DOHH2 (cell line): ENCODE measurements at regions not wholly inside any gene's neighbourhood (a gene's known extent, or its start where the extent isn't known, plus 50 kb on each side); places are given as distances from the start of the nearest gene placed in this dataset.

Source experiments
- H3F3A ChIP-seq: fragments of 200-600 bp; sonication (generic), shearing (Covaris generic); 2 replicates; pipeline ENCODE4 v1.6.0; 2016; ENCODE audit warnings: antibody characterized with exemption, mild to moderate bottlenecking; ENCODE audit not compliant: control insufficient read depth, insufficient read depth
- H3K27ac ChIP-seq: fragments of 200-600 bp; sonication (generic); 2 replicates; pipeline ENCODE4 v1.5.1; 2014; ENCODE audit warnings: low read depth, mild to moderate bottlenecking, low read length, moderate library complexity
- H3K27me3 ChIP-seq: fragments of 200-600 bp; sonication (generic); 2 replicates; pipeline ENCODE4 v1.6.1; 2014; ENCODE audit warnings: mild to moderate bottlenecking, low read length, mixed read lengths; ENCODE audit not compliant: control insufficient read depth
- H3K36me3 ChIP-seq: fragments of 200-600 bp; sonication (generic); 2 replicates; pipeline ENCODE4 v1.6.1; 2014; ENCODE audit warnings: mild to moderate bottlenecking, low read length, moderate library complexity, mixed read lengths; ENCODE audit not compliant: control insufficient read depth
- H3K4me1 ChIP-seq: fragments of 200-600 bp; sonication (generic); 2 replicates; pipeline ENCODE4 v1.6.1; 2014; ENCODE audit warnings: mild to moderate bottlenecking, low read length, mixed read lengths; ENCODE audit not compliant: control insufficient read depth
- H3K4me2 ChIP-seq: fragments of 200-600 bp; sonication (generic); 2 replicates; pipeline ENCODE4 v1.6.0; 2014; ENCODE audit warnings: mild to moderate bottlenecking, low read length, moderate library complexity
- H3K4me3 ChIP-seq: fragments of 200-600 bp; sonication (generic); 2 replicates; pipeline ENCODE4 v1.5.1; 2014; ENCODE audit warnings: mild to moderate bottlenecking, low read length, mixed read lengths
- H3K79me2 ChIP-seq: fragments of 200-600 bp; sonication (generic); 2 replicates; pipeline ENCODE4 v1.6.1; 2014; ENCODE audit warnings: mild to moderate bottlenecking, low read length, mixed read lengths; ENCODE audit not compliant: control insufficient read depth
- H3K9me2 ChIP-seq: fragments of 200-600 bp; sonication (generic); replicated peaks from 2 replicates; pipeline ENCODE4 v1.6.1; 2014; ENCODE audit warnings: mild to moderate bottlenecking, low read length, mixed read lengths; ENCODE audit not compliant: control insufficient read depth
- H3K9me3 ChIP-seq: fragments of 200-600 bp; sonication (generic); 2 replicates; pipeline ENCODE4 v1.6.1; 2014; ENCODE audit warnings: antibody characterized with exemption, low read length, mixed read lengths; ENCODE audit not compliant: control insufficient read depth, insufficient read depth
- H4K20me1 ChIP-seq: fragments of 200-600 bp; sonication (generic); 2 replicates; pipeline ENCODE4 v1.6.0; 2014; ENCODE audit warnings: low read depth, mild to moderate bottlenecking, antibody characterized with exemption, low read length, moderate library complexity; ENCODE audit not compliant: control insufficient read depth, insufficient read depth
- EZH2phosphoT487 ChIP-seq: fragments of 200-600 bp; sonication (generic); IDR thresholded peaks from 2 replicates; pipeline ENCODE4 v1.6.1; 2017; ENCODE audit warnings: borderline replicate concordance, mild to moderate bottlenecking, antibody characterized with exemption, low read length, moderate library complexity, mixed read lengths
- TF ChIP-seq, protein P1 (sequence below): fragments of 200-600 bp; sonication (generic); IDR thresholded peaks from one replicate; pipeline ENCODE4 v1.5.1; 2014; ENCODE audit warnings: antibody characterized with exemption, mild to moderate bottlenecking, low read depth, low read length; ENCODE audit not compliant: poor library complexity, severe bottlenecking

DNA sequence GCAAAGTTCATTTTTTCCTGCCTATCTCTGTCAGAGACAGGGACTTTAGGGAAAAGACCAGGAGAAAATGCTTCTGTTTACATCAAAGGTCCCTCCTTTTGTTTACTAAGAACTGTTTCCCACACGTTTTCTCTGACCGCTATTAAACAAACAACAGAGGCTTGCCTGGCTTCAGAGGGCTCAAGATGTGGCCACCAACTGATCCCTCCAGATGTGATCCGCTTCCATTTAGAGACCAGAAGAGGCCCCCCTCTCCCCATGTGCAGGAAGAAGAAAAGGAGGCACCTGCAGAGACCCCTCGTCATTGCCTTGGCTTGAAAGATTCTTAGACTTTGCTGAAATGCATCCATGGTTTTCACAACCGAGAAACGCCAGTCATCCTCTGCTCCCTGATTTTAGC, 217.9 kb upstream of the PWP1 start:
- Histone ChIP-seq H3K36me3 (no peaks in the 10 kb centered on the region), H3K4me3 (no peak overlapping the region), H3K9me2 (no peaks in the 10 kb centered on the region), H3K9me3 (no peaks in the 10 kb centered on the region), H3K27ac (no peak overlapping the region), H3K4me2 (no peak overlapping the region), H3K27me3 (0 out of 2 replicates have a peak, but pooled peaks cover 3% of the 10 kb centered on the region), H3K4me1 (no peaks in the 10 kb centered on the region), H3K79me2 (no peaks in the 10 kb centered on the region), H4K20me1 (no peaks in the 10 kb centered on the region), H3F3A (no peaks in the 10 kb centered on the region)
- TF ChIP-seq, protein P1, sequence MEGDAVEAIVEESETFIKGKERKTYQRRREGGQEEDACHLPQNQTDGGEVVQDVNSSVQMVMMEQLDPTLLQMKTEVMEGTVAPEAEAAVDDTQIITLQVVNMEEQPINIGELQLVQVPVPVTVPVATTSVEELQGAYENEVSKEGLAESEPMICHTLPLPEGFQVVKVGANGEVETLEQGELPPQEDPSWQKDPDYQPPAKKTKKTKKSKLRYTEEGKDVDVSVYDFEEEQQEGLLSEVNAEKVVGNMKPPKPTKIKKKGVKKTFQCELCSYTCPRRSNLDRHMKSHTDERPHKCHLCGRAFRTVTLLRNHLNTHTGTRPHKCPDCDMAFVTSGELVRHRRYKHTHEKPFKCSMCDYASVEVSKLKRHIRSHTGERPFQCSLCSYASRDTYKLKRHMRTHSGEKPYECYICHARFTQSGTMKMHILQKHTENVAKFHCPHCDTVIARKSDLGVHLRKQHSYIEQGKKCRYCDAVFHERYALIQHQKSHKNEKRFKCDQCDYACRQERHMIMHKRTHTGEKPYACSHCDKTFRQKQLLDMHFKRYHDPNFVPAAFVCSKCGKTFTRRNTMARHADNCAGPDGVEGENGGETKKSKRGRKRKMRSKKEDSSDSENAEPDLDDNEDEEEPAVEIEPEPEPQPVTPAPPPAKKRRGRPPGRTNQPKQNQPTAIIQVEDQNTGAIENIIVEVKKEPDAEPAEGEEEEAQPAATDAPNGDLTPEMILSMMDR, result peak; percentile 11
- no peak for TF ChIP-seq EZH2phosphoT487

GRCh38 chr12:107468182-107468581, 217.4 kb upstream of the PWP1 start:
- Histone ChIP-seq H3K27ac (no peak overlapping the region), H3K27me3 (0 out of 2 replicates have a peak, but pooled peaks cover 3% of the 10 kb centered on the region), H3K79me2 (no peaks in the 10 kb centered on the region), H4K20me1 (no peaks in the 10 kb centered on the region), H3K4me3 (no peak overlapping the region), H3K4me1 (no peaks in the 10 kb centered on the region), H3K36me3 (no peaks in the 10 kb centered on the region), H3K4me2 (no peak overlapping the region), H3K9me2 (no peaks in the 10 kb centered on the region), H3K9me3 (no peaks in the 10 kb centered on the region), H3F3A (no peaks in the 10 kb centered on the region)
- TF ChIP-seq EZH2phosphoT487, result no peak
- TF ChIP-seq, protein P1, result no peak

DNA sequence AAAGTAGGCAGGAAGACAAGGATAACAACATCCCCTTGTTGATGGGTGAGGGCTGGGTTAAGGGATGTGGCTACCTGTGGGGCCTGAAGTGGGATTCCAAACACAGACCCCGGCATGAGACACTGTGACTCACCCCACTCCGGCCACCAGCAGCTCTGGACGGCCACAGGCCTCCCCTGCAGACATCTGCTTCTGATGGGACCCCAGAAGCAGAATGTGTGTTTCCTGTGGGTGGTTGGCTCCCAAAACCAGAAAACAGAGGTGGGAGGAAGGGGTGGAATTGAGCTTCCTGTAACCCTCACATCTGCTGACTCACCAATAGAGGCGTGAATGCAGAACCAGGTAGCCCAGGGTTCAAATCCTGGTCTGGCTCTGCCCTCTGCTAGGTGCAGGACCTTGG, 216.6 kb upstream of the PWP1 start:
- Histone ChIP-seq H3K36me3 (no peaks in the 10 kb centered on the region), H3K4me2 (no peak overlapping the region), H3K27ac (no peak overlapping the region), H3K4me3 (no peak overlapping the region), H3K9me2 (no peaks in the 10 kb centered on the region), H3K79me2 (no peaks in the 10 kb centered on the region), H3K4me1 (no peaks in the 10 kb centered on the region), H3K27me3 (0 out of 2 replicates have a peak, but pooled peaks cover 3% of the 10 kb centered on the region), H3K9me3 (no peaks in the 10 kb centered on the region), H3F3A (no peaks in the 10 kb centered on the region), H4K20me1 (no peaks in the 10 kb centered on the region)
- no peak for TF ChIP-seq EZH2phosphoT487
- TF ChIP-seq, protein P1, result no peak
